ENCODE measurements at regions not wholly inside any gene's neighbourhood (a gene's known extent, or its start where the extent isn't known, plus 50 kb on each side); places are given as distances from the start of the nearest gene placed in this dataset.

DNA sequence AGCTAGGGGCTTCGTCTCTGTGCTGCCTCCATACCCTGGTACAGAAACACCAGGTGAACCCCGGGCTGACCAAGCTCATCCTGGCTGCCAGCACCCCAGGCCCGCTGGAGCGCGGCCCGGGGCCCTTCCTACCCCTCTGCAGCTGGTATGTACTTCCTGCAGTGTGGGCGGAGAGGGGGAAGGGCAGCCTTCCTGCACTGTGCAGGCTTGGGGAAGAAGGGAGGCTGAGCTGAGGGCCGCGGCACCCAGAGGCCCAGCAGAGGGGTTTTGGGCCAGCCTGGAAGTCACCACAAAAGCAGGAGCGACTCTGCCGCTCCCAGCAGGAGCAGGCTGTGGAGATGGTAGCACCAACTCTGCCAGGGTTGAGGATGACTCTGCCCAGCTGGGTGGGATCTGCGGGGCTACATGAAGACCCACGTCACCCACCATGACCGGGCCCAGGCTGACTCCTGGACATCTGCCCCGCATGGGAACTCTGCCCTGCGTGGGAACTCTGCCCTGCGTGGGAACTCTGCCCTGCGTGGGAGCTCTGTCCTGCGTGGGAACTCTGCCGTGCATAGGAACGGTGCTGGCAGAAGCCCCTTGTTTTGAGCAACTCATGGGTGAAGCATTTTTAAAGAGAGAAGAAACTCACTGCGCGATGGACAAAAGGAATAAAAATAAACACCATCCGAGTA, 273.3 kb downstream of the NDUFA10 start:
- 55 to 60% (median 57%) methylated on average over 23 to 24 of the region's 24 CpGs for WGBS, 3 donors
- Histone ChIP-seq H3K27me3 (ENCODE audit: control insufficient read depth in 3 of 3, insufficient read depth in 3 of 3, low read length in 3 of 3) (no peaks in the 10 kb centered on the region), H3K36me3 (ENCODE audit: control insufficient read depth in 3 of 3, insufficient read depth in 2 of 3, low read depth in 1 of 3, low read length in 3 of 3) (no peaks in the 10 kb centered on the region), H3K4me3 (ENCODE audit: low read depth in 1 of 3, low read length in 3 of 3) (no peak overlapping the region), H3K4me1 (ENCODE audit: control insufficient read depth in 3 of 3, insufficient read depth in 2 of 3, low read depth in 1 of 3, low read length in 2 of 3) (no peaks in the 10 kb centered on the region), H3K9me3 (ENCODE audit: control insufficient read depth in 2 of 2, insufficient read depth in 1 of 2, low read depth in 1 of 2, low read length in 1 of 2) (no peaks in the 10 kb centered on the region), H3K27ac (ENCODE audit: low read depth in 1 of 3, low read length in 2 of 3) (no peak overlapping the region)
- FAIRE-seq (no peak), DNase-seq (peak in 1 of 2 donors; percentile 6)

GRCh38 chr2:239750929-239751678, 274.0 kb downstream of the NDUFA10 start:
- H3K36me3 ChIP-seq (ENCODE audit: control insufficient read depth in 3 of 3, insufficient read depth in 2 of 3, low read depth in 1 of 3, low read length in 3 of 3) = no peaks in the 10 kb centered on the region
- H3K4me3 ChIP-seq (ENCODE audit: low read depth in 1 of 3, low read length in 3 of 3) = no peak overlapping the region
- DNase-seq (no peak), FAIRE-seq (no peak)
- no peak overlapping the region for H3K27ac ChIP-seq (ENCODE audit: low read depth in 1 of 3, low read length in 2 of 3)
- no peaks in the 10 kb centered on the region for H3K9me3 ChIP-seq (ENCODE audit: control insufficient read depth in 2 of 2, insufficient read depth in 1 of 2, low read depth in 1 of 2, low read length in 1 of 2)
- WGBS, 3 donors = 69 to 78% (median 74%) methylated on average over 22 of the region's 22 CpGs
- no peaks in the 10 kb centered on the region for H3K27me3 ChIP-seq (ENCODE audit: control insufficient read depth in 3 of 3, insufficient read depth in 3 of 3, low read length in 3 of 3)
- no peaks in the 10 kb centered on the region for H3K4me1 ChIP-seq (ENCODE audit: control insufficient read depth in 3 of 3, insufficient read depth in 2 of 3, low read depth in 1 of 3, low read length in 2 of 3)

- Histone ChIP-seq H3K4me1 (ENCODE audit: control insufficient read depth in 3 of 3, insufficient read depth in 2 of 3, low read depth in 1 of 3, low read length in 2 of 3) (no peaks in the 10 kb centered on the region), H3K36me3 (ENCODE audit: control insufficient read depth in 3 of 3, insufficient read depth in 2 of 3, low read depth in 1 of 3, low read length in 3 of 3) (no peaks in the 10 kb centered on the region), H3K27me3 (ENCODE audit: control insufficient read depth in 3 of 3, insufficient read depth in 3 of 3, low read length in 3 of 3) (no peaks in the 10 kb centered on the region), H3K4me3 (ENCODE audit: low read depth in 1 of 3, low read length in 3 of 3) (no peak overlapping the region), H3K27ac (ENCODE audit: low read depth in 1 of 3, low read length in 2 of 3) (no peak overlapping the region), H3K9me3 (ENCODE audit: control insufficient read depth in 2 of 2, insufficient read depth in 1 of 2, low read depth in 1 of 2, low read length in 1 of 2) (no peaks in the 10 kb centered on the region)
- 82 to 90% (median 84%) methylated on average over 28 to 29 of the region's 29 CpGs for WGBS, 3 donors
- DNase-seq (no peak), FAIRE-seq (no peak)
Observed at GRCh38 chr2:239750045-239750835, 274.9 kb downstream of the NDUFA10 start.

DNA sequence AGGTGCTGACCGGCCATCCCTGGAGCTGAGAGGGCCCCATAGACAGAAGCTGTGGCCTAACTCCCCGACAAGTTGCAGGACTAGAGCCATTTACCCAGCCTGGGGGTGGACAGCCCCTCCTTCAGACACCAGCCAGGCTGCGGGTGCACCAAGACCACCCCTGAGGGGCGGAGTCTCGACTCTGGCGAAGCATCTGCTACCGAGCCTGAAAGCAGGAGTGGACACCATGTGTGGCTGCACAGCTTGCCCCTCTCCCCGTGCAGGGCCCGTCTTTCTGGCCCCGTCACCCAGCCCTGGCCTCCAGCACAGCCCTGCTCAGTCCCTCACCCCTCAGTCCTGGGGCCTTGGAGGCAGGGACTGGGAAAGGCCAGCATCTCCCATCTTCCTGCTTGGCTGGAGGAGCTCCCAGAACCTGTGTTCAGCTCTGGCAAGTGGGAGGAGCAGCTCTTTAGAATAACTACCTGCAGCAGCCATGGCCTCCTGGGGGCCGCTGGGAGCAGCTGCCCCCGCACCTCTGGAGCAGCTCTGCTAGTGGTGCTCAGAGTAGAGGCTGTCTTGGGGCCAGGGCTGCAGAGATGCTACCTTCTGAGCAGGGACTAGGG, 275.8 kb downstream of the NDUFA10 start:
- FAIRE-seq = no peak

DNA sequence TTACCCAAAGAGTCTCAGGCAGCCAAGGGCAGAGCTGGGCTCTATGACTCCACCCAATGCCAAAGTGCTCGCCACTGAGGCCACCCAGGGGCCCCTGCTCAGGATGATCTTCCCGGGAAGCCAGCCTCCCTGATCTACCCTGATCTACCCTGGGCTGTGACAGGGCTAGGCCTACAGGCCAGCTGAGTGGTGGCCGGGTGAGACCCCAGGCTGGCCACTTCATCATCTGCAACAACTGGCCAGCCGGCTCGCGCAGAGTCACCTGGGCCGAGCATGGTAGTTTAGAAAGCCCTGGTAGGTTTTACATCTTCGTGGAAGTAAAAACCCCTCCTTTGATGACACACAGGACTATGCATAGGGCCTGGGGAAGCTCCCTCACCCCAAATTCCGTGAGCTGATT, 276.3 kb downstream of the NDUFA10 start:
- H3K27me3 ChIP-seq (ENCODE audit: control insufficient read depth in 3 of 3, insufficient read depth in 3 of 3, low read length in 3 of 3) = no peaks in the 10 kb centered on the region
- H3K36me3 ChIP-seq (ENCODE audit: control insufficient read depth in 3 of 3, insufficient read depth in 2 of 3, low read depth in 1 of 3, low read length in 3 of 3) = no peaks in the 10 kb centered on the region
- H3K4me3 ChIP-seq (ENCODE audit: low read depth in 1 of 3, low read length in 3 of 3) = no peak overlapping the region
- no peaks in the 10 kb centered on the region for H3K9me3 ChIP-seq (ENCODE audit: control insufficient read depth in 2 of 2, insufficient read depth in 1 of 2, low read depth in 1 of 2, low read length in 1 of 2)
- 71 to 85% (median 73%) methylated on average over 9 of the region's 9 CpGs for WGBS, 3 donors
- no peak overlapping the region for H3K27ac ChIP-seq (ENCODE audit: low read depth in 1 of 3, low read length in 2 of 3)
- no peak for FAIRE-seq
- H3K4me1 ChIP-seq (ENCODE audit: control insufficient read depth in 3 of 3, insufficient read depth in 2 of 3, low read depth in 1 of 3, low read length in 2 of 3) = no peaks in the 10 kb centered on the region
- DNase-seq = no peak

More for the DNA sequence above, 275.8 kb downstream of the NDUFA10 start:
- H3K4me1 ChIP-seq (ENCODE audit: control insufficient read depth in 3 of 3, insufficient read depth in 2 of 3, low read depth in 1 of 3, low read length in 2 of 3) = no peaks in the 10 kb centered on the region
- H3K27me3 ChIP-seq (ENCODE audit: control insufficient read depth in 3 of 3, insufficient read depth in 3 of 3, low read length in 3 of 3) = no peaks in the 10 kb centered on the region
- WGBS, 3 donors = 79 to 86% (median 81%) methylated on average over 12 of the region's 12 CpGs
- H3K4me3 ChIP-seq (ENCODE audit: low read depth in 1 of 3, low read length in 3 of 3) = no peak overlapping the region
- H3K9me3 ChIP-seq (ENCODE audit: control insufficient read depth in 2 of 2, insufficient read depth in 1 of 2, low read depth in 1 of 2, low read length in 1 of 2) = no peaks in the 10 kb centered on the region
- H3K36me3 ChIP-seq (ENCODE audit: control insufficient read depth in 3 of 3, insufficient read depth in 2 of 3, low read depth in 1 of 3, low read length in 3 of 3) = no peaks in the 10 kb centered on the region
- no peak overlapping the region for H3K27ac ChIP-seq (ENCODE audit: low read depth in 1 of 3, low read length in 2 of 3)
- DNase-seq = no peak

DNA sequence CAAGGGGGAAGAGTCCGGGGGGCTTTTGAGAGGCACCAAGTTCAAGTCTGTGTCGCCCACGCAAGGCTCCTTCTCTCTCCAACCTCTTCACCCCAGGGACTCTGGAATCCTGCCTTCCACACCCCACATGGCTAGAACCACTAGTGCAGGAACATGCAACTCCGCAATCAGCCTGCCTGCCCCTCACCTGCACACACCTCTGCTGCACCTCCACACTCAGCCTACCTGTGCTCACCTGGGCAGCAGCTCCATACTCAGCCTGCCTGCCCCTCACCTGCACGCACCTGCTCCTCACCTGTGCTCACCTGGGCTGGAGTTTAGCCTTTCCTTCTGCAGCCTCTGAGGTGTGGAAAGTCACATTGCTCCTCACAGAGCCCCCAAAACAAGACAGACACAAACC, 277.4 kb downstream of the NDUFA10 start:
- H3K9me3 ChIP-seq (ENCODE audit: control insufficient read depth in 2 of 2, insufficient read depth in 1 of 2, low read depth in 1 of 2, low read length in 1 of 2) = no peaks in the 10 kb centered on the region
- 83 to 93% (median 88%) methylated on average over 5 of the region's 5 CpGs for WGBS, 3 donors
- H3K36me3 ChIP-seq (ENCODE audit: control insufficient read depth in 3 of 3, insufficient read depth in 2 of 3, low read depth in 1 of 3, low read length in 3 of 3) = no peaks in the 10 kb centered on the region
- no peaks in the 10 kb centered on the region for H3K27me3 ChIP-seq (ENCODE audit: control insufficient read depth in 3 of 3, insufficient read depth in 3 of 3, low read length in 3 of 3)
- H3K4me3 ChIP-seq (ENCODE audit: low read depth in 1 of 3, low read length in 3 of 3) = no peak overlapping the region
- H3K4me1 ChIP-seq (ENCODE audit: control insufficient read depth in 3 of 3, insufficient read depth in 2 of 3, low read depth in 1 of 3, low read length in 2 of 3) = no peaks in the 10 kb centered on the region
- FAIRE-seq = no peak
- no peak overlapping the region for H3K27ac ChIP-seq (ENCODE audit: low read depth in 1 of 3, low read length in 2 of 3)
- DNase-seq = no peak

- H3K27me3 ChIP-seq (ENCODE audit: control insufficient read depth in 3 of 3, insufficient read depth in 3 of 3, low read length in 3 of 3) = no peaks in the 10 kb centered on the region
- WGBS, 3 donors = 39 to 71% (median 52%) methylated on average over 15 to 16 of the region's 16 CpGs
- DNase-seq = no peak
Observed at GRCh38 chr2:239747274-239747673, 277.9 kb downstream of the NDUFA10 start.

DNA sequence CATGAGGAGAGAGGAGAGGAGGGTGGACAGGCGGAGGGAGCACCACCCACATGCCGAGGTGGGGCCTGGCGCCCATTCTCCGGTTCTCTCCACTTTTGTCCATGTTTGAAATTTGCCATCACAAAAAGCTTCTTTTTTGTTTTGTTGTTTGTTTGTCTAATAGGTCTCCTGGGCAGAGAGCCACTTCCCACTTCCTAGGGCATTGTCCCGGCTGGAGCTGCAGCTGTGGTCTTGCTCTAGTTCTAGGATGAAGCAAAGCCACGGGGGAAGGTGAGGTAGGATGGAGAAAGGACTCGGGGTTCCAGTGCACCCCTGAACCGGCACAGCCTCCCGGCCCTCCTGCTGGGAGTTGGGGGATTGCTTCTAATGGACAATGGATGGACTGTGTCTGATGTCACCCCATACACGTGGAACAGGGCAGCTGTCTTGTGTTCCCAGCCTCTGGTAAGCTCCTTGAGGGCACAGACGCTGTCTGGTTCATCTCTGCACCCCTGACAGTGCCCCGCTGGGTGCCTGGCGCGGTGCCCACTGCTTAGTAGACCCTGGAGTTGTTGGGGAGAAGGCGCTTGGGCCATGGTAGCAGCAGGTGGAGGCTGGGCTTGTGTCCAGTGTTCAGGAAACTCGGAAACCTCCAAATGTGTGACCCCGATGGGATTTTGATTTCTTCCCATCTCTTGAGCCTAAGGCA, 278.4 kb downstream of the NDUFA10 start:
- DNase-seq (no peak), FAIRE-seq (no peak)
- no peaks in the 10 kb centered on the region for H3K36me3 ChIP-seq (ENCODE audit: control insufficient read depth in 3 of 3, insufficient read depth in 2 of 3, low read depth in 1 of 3, low read length in 3 of 3)
- no peaks in the 10 kb centered on the region for H3K27me3 ChIP-seq (ENCODE audit: control insufficient read depth in 3 of 3, insufficient read depth in 3 of 3, low read length in 3 of 3)
- H3K4me1 ChIP-seq (ENCODE audit: control insufficient read depth in 3 of 3, insufficient read depth in 2 of 3, low read depth in 1 of 3, low read length in 2 of 3) = no peaks in the 10 kb centered on the region
- no peak overlapping the region for H3K27ac ChIP-seq (ENCODE audit: low read depth in 1 of 3, low read length in 2 of 3)
- WGBS, 3 donors = 70 to 82% (median 80%) methylated on average over 17 of the region's 17 CpGs
- no peak overlapping the region for H3K4me3 ChIP-seq (ENCODE audit: low read depth in 1 of 3, low read length in 3 of 3)
- H3K9me3 ChIP-seq (ENCODE audit: control insufficient read depth in 2 of 2, insufficient read depth in 1 of 2, low read depth in 1 of 2, low read length in 1 of 2) = no peaks in the 10 kb centered on the region

More at GRCh38 chr2:239747274-239747673, 277.9 kb downstream of the NDUFA10 start:
- no peak for FAIRE-seq
- Histone ChIP-seq H3K9me3 (ENCODE audit: control insufficient read depth in 2 of 2, insufficient read depth in 1 of 2, low read depth in 1 of 2, low read length in 1 of 2) (no peaks in the 10 kb centered on the region), H3K36me3 (ENCODE audit: control insufficient read depth in 3 of 3, insufficient read depth in 2 of 3, low read depth in 1 of 3, low read length in 3 of 3) (no peaks in the 10 kb centered on the region), H3K4me3 (ENCODE audit: low read depth in 1 of 3, low read length in 3 of 3) (no peak overlapping the region), H3K4me1 (ENCODE audit: control insufficient read depth in 3 of 3, insufficient read depth in 2 of 3, low read depth in 1 of 3, low read length in 2 of 3) (no peaks in the 10 kb centered on the region), H3K27ac (ENCODE audit: low read depth in 1 of 3, low read length in 2 of 3) (no peak overlapping the region)

Measured in small intestine (tissue), 7 donors.